Thyroid gland (tissue), 4 donors: ENCODE measurements at regions not wholly inside any gene's neighbourhood (a gene's known extent, or its start where the extent isn't known, plus 50 kb on each side); places are given as distances from the start of the nearest gene placed in this dataset.

ENCODE experiments used
- CTCF ChIP-seq, 6 experiments: fragments of 200-600 bp in 3 of 6; fragments of 450-650 bp in 3 of 6; sonication (generic) in 3 of 6; IDR thresholded peaks; one replicate each; pipeline ENCODE4 v1.5.1; 2016 to 2019; ENCODE audit warnings: antibody characterized with exemption in 6 of 6, mild to moderate bottlenecking in 2 of 6, inconsistent platforms in 1 of 6, moderate library complexity in 1 of 6
- POLR2A ChIP-seq, 2 donors: fragments of 450-650 bp; IDR thresholded peaks; one replicate each; pipeline ENCODE4 v1.6.1; 2017; ENCODE audit warnings: antibody characterized with exemption in 2 of 2, mild to moderate bottlenecking in 2 of 2, moderate library complexity in 1 of 2

- TF ChIP-seq CTCF (IDR thresholded peaks at IDR 0.05), result no peak
- TF ChIP-seq POLR2A (IDR thresholded peaks at IDR 0.05), result no peak
Observed at GRCh38 chr7:21299766-21300165, 128.1 kb upstream of the SP4 start.
